ENCODE measurements at regions not wholly inside any gene's neighbourhood (a gene's known extent, or its start where the extent isn't known, plus 50 kb on each side); places are given as distances from the start of the nearest gene placed in this dataset.

DNA sequence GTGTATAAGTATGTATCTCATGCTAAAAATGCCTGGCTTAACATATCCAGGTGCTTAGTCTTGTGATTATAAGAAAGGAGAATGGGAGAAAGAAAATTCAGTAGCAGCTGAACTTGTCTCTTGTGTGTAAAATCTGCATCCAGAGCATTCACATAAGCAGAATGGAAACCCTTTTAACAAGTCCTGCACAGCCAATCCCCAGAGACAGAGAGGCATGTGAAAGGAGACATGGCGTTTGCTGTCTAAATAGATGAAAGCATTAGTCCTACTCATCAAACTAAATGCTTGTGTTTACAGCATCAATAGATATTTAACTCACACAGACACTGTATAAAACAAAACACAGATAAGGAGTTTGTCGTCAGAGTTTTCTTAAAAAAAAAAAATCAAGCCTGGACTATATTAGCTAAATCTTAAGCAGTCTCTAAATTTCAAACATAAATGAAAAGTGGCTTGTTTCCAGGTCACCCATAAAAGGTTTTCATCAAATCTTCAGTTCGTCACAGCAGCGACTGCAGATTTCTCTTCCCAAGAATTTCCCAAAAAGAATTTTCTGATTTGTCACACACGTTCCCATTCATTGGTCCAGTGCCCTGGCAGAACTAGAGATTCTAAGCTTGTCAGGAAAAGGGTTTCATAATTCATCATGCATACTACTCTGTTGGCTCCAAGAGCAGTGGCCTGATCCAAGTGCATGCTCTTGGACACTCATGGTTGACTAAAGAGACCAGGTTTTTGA, 249.2 kb downstream of the BTG1 start:
- TF ChIP-seq, protein P1, sequence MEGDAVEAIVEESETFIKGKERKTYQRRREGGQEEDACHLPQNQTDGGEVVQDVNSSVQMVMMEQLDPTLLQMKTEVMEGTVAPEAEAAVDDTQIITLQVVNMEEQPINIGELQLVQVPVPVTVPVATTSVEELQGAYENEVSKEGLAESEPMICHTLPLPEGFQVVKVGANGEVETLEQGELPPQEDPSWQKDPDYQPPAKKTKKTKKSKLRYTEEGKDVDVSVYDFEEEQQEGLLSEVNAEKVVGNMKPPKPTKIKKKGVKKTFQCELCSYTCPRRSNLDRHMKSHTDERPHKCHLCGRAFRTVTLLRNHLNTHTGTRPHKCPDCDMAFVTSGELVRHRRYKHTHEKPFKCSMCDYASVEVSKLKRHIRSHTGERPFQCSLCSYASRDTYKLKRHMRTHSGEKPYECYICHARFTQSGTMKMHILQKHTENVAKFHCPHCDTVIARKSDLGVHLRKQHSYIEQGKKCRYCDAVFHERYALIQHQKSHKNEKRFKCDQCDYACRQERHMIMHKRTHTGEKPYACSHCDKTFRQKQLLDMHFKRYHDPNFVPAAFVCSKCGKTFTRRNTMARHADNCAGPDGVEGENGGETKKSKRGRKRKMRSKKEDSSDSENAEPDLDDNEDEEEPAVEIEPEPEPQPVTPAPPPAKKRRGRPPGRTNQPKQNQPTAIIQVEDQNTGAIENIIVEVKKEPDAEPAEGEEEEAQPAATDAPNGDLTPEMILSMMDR (IDR thresholded peaks at IDR 0.05): no peak
- TF ChIP-seq POLR2A (IDR thresholded peaks at IDR 0.05): no peak

All from uterus (tissue), 2 donors.